ENCODE measurements at regions not wholly inside any gene's neighbourhood (a gene's known extent, or its start where the extent isn't known, plus 50 kb on each side); places are given as distances from the start of the nearest gene placed in this dataset.

DNA sequence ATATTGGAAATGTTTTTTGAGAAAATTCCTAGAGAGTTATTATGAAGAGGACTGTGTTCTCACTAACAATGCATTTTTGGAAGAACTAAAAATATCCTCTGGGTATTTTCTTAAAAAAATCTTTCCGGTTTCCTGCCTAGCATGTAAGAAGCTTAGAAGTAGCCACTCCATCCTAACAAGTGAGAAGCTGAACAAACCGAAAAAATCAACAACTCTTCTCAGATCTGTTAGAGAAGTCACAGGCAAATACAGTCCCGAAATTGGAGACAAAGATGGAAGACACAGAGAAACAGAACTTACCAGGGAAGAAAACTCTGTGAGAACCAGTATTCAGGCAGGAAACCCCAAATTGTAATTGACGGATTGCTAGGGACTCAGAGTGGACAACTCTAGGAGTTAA is 173.0 kb downstream of the KLF12 start:
- no peak overlapping the region for H3K4me2 ChIP-seq (ENCODE audit: low read length)
- no peak overlapping the region for H2AFZ ChIP-seq (ENCODE audit: low read length)
- H3K4me1 ChIP-seq (ENCODE audit: insufficient read depth, low read length, severe bottlenecking) = peaks cover 23% of the 10 kb centered on the region
- H3K79me2 ChIP-seq (ENCODE audit: insufficient read depth, low read length) = peaks cover 3% of the 10 kb centered on the region; the same call in 1 of the 2 replicates
- H3K9me2 ChIP-seq (ENCODE audit: low read depth, low read length) = no peaks in the 10 kb centered on the region
- H4K20me1 ChIP-seq (ENCODE audit: insufficient read depth, low read length) = no peaks in the 10 kb centered on the region
- H3K9me3 ChIP-seq (ENCODE audit: low read length) = no peaks in the 10 kb centered on the region
- H3K27ac ChIP-seq (ENCODE audit: low read depth, low read length, poor library complexity, severe bottlenecking) = no peak overlapping the region
- no peak overlapping the region for H3K4me3 ChIP-seq (ENCODE audit: low read depth, low read length, poor library complexity, severe bottlenecking)
- H3K36me3 ChIP-seq (ENCODE audit: insufficient read depth, low read length) = peaks cover 12% of the 10 kb centered on the region
- no peak overlapping the region for H3K9ac ChIP-seq (ENCODE audit: low read length)
- H3F3A ChIP-seq (ENCODE audit: insufficient read depth, low read length) = no peaks in the 10 kb centered on the region
- H3K27me3 ChIP-seq (ENCODE audit: insufficient read depth, low read length) = no peaks in the 10 kb centered on the region
- TF ChIP-seq, protein P1, sequence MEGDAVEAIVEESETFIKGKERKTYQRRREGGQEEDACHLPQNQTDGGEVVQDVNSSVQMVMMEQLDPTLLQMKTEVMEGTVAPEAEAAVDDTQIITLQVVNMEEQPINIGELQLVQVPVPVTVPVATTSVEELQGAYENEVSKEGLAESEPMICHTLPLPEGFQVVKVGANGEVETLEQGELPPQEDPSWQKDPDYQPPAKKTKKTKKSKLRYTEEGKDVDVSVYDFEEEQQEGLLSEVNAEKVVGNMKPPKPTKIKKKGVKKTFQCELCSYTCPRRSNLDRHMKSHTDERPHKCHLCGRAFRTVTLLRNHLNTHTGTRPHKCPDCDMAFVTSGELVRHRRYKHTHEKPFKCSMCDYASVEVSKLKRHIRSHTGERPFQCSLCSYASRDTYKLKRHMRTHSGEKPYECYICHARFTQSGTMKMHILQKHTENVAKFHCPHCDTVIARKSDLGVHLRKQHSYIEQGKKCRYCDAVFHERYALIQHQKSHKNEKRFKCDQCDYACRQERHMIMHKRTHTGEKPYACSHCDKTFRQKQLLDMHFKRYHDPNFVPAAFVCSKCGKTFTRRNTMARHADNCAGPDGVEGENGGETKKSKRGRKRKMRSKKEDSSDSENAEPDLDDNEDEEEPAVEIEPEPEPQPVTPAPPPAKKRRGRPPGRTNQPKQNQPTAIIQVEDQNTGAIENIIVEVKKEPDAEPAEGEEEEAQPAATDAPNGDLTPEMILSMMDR (IDR thresholded peaks at IDR 0.05; ENCODE audit: low read length) = no peak
- no peak for TF ChIP-seq EZH2 (IDR thresholded peaks at IDR 0.05; ENCODE audit: borderline replicate concordance, low read length)

DNA sequence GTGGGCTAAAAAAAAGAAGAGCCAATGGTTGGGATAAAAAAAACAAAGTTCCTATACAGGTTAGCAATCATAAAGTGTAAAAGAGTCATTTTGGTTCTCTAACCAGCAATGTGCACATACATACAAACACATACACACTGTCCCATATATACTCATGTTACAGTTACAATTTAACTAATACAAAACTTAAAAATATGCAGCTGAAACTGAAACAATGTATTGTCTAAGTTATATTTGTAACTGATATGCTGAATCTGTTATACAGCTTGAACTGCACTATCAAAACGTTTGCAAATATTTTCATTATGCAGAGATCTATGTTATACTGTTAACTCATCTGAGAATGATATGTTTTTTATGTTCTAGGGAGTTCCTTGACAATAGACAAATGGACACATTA is 173.7 kb downstream of the KLF12 start:
- no peak overlapping the region for H3K27ac ChIP-seq (ENCODE audit: low read depth, low read length, poor library complexity, severe bottlenecking)
- H3K4me3 ChIP-seq (ENCODE audit: low read depth, low read length, poor library complexity, severe bottlenecking) = no peak overlapping the region
- no peak overlapping the region for H3K4me2 ChIP-seq (ENCODE audit: low read length)
- H3F3A ChIP-seq (ENCODE audit: insufficient read depth, low read length) = no peaks in the 10 kb centered on the region
- H3K79me2 ChIP-seq (ENCODE audit: insufficient read depth, low read length) = peaks cover 3% of the 10 kb centered on the region; the same call in 1 of the 2 replicates
- H3K9me2 ChIP-seq (ENCODE audit: low read depth, low read length) = no peaks in the 10 kb centered on the region
- peaks cover 12% of the 10 kb centered on the region for H3K36me3 ChIP-seq (ENCODE audit: insufficient read depth, low read length)
- peaks cover 24% of the 10 kb centered on the region for H3K4me1 ChIP-seq (ENCODE audit: insufficient read depth, low read length, severe bottlenecking)
- H2AFZ ChIP-seq (ENCODE audit: low read length) = no peak overlapping the region
- no peaks in the 10 kb centered on the region for H4K20me1 ChIP-seq (ENCODE audit: insufficient read depth, low read length)
- H3K9ac ChIP-seq (ENCODE audit: low read length) = no peak overlapping the region
- H3K27me3 ChIP-seq (ENCODE audit: insufficient read depth, low read length) = no peaks in the 10 kb centered on the region
- H3K9me3 ChIP-seq (ENCODE audit: low read length) = no peaks in the 10 kb centered on the region
- TF ChIP-seq, protein P1 (IDR thresholded peaks at IDR 0.05; ENCODE audit: low read length) = no peak
- no peak for TF ChIP-seq EZH2 (IDR thresholded peaks at IDR 0.05; ENCODE audit: borderline replicate concordance, low read length)

DNA sequence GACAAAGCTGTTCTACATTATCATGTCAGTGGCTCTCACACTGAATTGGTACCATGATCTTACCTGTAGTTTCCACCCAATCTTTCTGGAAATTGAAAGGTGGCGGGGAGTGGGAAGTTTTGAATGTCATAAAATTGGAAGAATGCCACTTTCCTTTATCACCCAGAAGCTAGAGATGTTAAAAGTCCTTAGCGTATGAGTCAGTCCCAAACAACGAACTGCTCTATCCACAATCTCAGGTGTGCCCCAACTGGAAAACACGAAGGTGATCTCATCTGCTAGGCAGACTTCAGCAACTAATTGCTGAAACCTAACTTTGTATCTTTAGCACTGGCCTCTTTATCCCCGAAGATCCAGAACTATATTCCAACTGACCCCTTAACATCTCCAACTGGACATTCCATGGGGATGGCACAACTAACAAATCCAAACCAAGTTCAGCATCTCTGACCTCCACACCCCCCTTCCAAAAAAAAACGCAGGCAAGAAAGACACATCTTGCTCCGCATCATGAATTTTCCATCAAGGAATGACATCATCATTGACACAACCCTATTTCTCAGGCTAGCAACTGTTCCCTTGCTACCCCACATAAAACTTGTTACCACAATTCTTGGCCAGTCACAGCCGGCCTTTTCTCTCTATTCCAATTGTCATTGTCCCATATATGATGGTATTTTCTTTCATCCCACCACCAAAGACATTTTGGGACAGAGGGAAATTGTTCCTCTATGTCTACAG is 175.4 kb downstream of the KLF12 start:
- TF ChIP-seq, protein P1 (IDR thresholded peaks at IDR 0.05; ENCODE audit: low read length) = no peak
- no peak for TF ChIP-seq EZH2 (IDR thresholded peaks at IDR 0.05; ENCODE audit: borderline replicate concordance, low read length)
- Histone ChIP-seq H3K27ac (ENCODE audit: low read depth, low read length, poor library complexity, severe bottlenecking) (no peak overlapping the region), H3K9me2 (ENCODE audit: low read depth, low read length) (no peaks in the 10 kb centered on the region), H3K4me3 (ENCODE audit: low read depth, low read length, poor library complexity, severe bottlenecking) (no peak overlapping the region), H3K4me1 (ENCODE audit: insufficient read depth, low read length, severe bottlenecking) (peaks cover 38% of the 10 kb centered on the region), H3K36me3 (ENCODE audit: insufficient read depth, low read length) (peaks cover 12% of the 10 kb centered on the region), H4K20me1 (ENCODE audit: insufficient read depth, low read length) (no peaks in the 10 kb centered on the region), H3F3A (ENCODE audit: insufficient read depth, low read length) (no peaks in the 10 kb centered on the region), H2AFZ (ENCODE audit: low read length) (no peak overlapping the region), H3K4me2 (ENCODE audit: low read length) (no peak overlapping the region), H3K9ac (ENCODE audit: low read length) (no peak overlapping the region), H3K9me3 (ENCODE audit: low read length) (no peaks in the 10 kb centered on the region), H3K79me2 (ENCODE audit: insufficient read depth, low read length) (peaks cover 3% of the 10 kb centered on the region; the same call in 1 of the 2 replicates), H3K27me3 (ENCODE audit: insufficient read depth, low read length) (no peaks in the 10 kb centered on the region)
